ENCODE measurements at regions not wholly inside any gene's neighbourhood (a gene's known extent, or its start where the extent isn't known, plus 50 kb on each side); places are given as distances from the start of the nearest gene placed in this dataset.
A peak's percentile ranks its signal among the peaks of the same experiment; 100 is the strongest.

- peak overlapping the region; percentile 71 for H3K4me3 ChIP-seq (ENCODE audit: low read depth, low read length)
- peaks cover 67% of the 10 kb centered on the region for H3K27me3 ChIP-seq (ENCODE audit: control insufficient read depth, insufficient read depth, low read length)
- no peak overlapping the region for H3K27ac ChIP-seq (ENCODE audit: low read depth, low read length)
- peaks cover 35% of the 10 kb centered on the region for H3K4me1 ChIP-seq (ENCODE audit: control insufficient read depth, insufficient read depth, low read length)
- no peaks in the 10 kb centered on the region for H3K36me3 ChIP-seq (ENCODE audit: control insufficient read depth, insufficient read depth, low read length)
- H3K9ac ChIP-seq (ENCODE audit: low read length): no peak overlapping the region
- H3K9me3 ChIP-seq (ENCODE audit: control insufficient read depth, insufficient read depth, low read depth, low read length): no peaks in the 10 kb centered on the region
These were observed 50.0 kb upstream of the TRIM2 start for GRCh38 chr4:153154007-153154975.
